HG02642 (cell line): ENCODE measurements at regions not wholly inside any gene's neighbourhood (a gene's known extent, or its start where the extent isn't known, plus 50 kb on each side); places are given as distances from the start of the nearest gene placed in this dataset.

Source experiments
- ATAC-seq: cut with Tn5 transposase; IDR thresholded peaks from one replicate; pipeline ENCODE4 v1.9.1; 2021; ENCODE audit warnings: mild to moderate bottlenecking; ENCODE audit not compliant: unreplicated experiment, poor library complexity

DNA sequence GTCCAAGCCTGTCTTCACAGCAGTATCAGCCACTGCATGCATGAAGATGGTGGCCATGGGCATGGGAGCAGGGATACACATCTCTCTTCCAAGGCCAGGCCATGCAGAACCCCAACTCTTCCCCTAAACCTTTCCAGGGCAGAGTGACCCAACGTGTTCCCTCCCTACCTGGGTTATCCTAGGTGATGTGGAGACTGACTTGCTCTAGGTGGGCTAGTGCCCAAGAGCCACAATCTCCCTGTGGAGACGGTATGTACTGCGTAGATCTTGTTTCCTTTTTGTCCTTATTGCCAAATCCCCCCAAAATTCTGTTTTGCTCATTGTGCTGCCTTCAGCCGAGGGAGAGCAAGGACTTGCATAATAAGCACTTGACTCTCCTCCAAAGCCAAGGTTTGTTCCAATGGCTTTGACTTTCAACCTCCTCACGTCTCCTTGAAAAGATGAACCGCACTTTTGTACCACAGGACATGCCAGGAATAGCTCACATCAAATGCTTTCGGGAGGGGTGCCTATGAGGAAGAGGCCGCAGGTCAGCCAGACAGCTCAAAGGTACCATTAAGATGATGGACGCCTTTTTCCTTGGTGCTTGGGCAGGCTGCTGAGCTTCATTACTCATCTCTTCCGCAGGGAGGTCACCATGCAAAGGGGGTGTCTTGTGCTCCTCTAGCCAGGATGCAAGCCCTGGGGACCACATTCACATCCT lies 76.2 kb upstream of the GLI2 start:
- ATAC-seq, result no peak

DNA sequence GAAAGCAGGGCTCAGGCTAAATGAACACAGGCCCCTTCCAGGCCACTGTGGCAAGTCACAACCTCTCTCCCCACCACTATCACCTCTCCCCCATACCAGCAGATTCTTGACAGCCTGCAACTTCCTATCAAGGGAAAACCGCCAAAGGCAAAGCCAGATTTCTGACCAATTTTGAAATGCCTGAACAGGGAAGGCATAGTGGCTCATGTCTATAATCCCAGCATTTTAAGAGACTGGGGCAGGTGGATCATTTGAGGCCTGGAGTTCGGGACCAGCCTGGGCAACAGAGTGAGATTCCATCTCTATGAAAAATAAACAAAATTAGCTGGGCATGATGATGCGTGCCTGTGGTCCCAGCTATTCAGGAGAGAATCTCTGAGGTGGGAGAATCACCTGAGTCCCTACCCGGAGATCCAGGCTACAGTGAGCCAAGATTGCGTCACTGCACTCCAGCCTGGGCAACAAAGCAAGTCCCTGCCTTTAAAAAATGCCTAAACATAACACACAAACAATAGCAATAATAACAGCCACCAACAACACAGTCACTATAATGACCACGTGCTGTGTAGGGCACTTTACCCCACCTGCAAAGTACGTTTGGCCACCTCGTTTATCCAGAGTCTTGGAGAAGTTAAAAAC lies 75.5 kb upstream of the GLI2 start:
- ATAC-seq, result no peak

DNA sequence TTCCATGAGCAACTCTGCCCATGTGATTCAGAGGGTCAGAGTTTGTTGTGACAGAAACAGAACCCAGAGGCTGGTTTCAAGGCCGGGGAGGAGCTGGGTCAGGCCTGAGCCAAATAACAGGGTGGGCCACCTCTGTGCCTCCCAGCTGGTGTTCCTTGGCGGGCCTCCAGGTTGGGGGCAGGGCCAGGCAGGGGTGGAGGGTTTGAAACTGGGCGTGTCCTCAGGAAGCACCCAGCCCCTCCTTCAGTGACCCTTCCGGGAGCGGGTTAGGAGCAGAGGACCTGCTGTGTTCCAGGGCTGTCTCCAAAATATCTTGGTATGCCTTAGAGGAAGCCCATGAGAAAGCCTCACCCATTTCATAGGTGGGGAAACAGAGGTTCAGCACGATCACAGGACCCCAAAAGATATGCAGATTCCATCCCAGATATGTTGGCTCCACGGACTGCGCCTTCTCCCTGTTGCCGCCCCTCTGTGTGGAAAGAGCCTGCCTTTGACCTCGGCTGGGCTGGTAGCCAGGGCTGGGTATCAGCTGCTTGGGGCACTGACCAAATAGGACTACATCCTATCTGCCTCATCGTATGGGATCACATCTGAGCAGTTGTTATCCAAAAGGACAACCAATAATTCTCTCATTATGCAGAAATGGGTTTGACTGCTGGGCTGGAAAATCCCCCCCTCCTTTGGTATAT lies 74.8 kb upstream of the GLI2 start:
- ATAC-seq, result no peak

DNA sequence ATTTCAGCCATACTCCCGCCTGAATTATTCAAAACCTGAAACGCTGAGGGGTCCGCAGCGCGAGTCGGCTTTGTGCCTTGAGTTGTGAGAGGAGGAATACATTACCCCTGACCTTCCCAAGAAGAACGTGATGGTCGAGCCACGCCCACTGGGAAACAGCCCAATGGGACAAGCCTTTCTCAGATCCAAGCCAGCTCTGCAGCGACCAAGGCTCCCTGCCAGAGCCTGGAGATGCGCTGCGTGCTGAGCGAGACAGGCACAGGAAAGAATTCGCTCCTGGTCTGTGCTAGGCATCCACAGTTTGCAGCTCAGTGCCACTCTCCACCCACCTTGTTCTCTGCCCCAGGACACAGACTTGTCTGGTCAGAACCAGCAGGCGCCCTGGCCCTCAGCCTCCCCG lies 74.1 kb upstream of the GLI2 start:
- ATAC-seq, result no peak

DNA sequence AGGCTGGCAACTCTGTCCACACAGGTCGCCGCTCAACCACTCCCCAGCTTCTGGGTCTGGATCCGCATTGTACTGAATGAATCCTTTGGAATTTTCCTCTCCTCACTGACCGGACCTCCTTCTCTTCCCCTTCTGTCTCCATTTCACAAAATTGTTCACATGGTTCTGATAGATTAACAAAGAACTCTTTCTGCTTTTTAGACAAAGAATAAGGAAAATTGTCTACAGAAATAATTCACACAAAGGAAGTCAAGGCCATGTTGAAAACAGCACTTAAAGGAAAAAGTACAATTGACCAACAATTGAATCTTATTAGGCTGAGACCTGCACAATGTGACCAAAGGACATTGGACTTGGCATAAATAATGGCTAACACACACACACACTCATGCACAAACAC lies 73.6 kb upstream of the GLI2 start:
- ATAC-seq, result no peak

DNA sequence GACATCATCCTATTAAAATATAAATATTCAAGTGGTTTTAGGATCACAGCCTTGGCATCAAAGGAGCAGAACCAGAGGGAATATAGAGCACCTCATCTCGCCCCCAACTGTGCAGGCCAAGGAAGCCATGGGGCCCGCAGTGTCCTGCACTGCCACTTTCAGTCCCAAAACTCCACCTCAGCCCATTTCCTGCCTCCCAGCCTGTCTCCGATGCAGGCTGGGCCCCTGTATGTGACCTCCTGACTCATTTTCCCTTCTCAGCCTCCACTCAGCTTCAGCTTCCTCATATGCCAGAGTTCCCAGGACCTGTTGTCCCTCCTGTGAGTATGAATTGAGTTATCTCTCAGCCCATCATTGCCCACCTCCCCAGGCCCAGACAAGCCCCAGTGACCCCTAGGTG lies 72.9 kb upstream of the GLI2 start:
- no peak for ATAC-seq

DNA sequence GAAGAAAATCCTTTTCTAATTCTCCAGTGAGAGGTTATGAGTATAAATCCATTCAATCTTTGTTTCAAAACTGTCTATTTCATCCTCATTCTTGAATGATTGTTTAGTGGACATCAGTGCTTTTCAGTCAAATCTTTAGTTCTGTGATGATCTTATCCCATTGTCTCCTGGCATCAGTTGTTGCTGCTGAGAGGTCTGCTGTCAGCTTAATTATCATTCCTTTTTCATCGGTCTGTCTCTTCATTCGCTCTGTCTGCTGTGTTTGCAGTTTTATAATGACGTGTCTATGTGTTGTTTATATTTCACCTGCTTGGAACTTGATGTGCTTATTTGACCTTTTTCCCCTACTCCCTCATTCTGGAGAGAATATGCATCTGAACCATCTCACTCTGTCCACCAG lies 69.2 kb upstream of the GLI2 start:
- ATAC-seq, result no peak

DNA sequence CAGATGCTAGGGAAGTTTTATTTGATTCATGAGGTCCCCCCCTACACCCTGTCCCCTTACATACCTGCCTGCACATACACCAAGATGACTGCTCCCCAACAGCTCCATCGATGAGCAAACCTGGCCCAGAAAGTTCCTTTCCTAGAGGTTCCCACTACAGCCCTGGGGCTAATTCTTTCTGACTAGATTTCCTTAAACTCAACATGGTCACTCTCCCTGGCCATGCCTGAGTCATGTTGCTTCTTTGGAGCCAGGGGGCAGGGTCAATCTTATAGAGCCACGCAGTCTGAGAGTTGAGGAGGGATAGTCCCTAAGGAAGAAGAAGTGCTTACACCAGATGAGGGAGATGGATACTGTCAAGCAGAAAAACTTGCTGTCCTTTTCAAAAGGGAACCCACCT lies 67.7 kb upstream of the GLI2 start:
- ATAC-seq, result no peak

DNA sequence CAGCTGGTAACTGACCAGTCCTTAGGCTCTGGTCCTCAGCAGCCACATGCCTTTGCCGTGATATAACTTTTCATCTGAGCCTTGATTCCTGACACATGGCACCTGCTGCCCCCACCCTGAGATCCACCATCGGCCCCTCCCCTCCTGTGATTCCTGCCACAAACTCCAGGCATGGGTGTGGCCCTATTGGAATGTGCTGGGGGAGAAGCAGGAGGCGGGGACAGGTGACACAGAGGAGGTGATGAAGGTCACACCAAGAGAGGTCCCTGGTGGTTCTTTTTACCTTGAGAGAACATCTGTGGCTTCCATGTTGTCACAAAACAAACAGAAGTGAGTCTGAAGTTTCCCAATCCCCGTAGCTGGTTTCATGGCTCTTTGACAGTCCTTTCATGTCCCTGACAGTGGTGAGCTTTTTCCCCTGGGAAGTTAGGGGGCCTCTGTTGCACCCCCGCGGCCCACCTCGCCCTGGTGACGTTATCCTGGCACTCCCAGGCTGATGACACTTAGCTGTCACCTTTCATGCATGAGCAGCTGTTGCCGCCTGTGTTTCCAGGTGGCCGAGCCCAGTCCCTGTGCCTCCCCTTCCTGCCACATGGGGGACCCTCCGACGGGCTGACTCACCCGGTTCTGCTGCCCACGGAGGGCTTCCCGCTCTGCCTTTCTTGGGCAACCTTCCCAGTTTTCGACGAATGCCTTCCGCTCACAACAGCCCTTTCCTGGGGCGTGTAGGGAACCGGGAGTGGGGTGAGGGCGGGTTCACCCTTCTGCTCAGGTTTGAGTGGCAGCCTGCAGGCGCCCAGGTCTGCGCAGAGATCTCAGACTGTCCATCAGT lies 66.3 kb upstream of the GLI2 start:
- peak; percentile 45 for ATAC-seq

DNA sequence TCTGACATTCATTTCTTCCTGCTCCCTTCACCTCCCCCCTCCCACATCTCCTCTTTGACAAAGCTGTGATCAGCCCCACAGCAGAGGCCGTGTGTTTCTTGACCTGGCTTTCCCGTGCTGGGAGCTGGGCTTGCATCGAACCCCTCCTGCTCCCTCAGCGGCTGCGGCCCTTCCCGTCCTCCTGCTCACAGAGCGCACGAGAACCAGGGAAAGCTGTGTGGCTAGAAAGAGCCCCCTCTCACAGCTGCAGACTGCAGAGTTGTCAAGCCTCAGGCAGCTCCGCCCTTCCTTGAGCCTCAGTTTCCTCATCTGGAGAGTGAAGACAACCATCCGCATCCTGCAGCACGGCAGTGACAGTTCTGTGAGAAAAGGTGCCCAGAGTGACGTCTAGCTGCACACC lies 65.7 kb upstream of the GLI2 start:
- ATAC-seq, result no peak

DNA sequence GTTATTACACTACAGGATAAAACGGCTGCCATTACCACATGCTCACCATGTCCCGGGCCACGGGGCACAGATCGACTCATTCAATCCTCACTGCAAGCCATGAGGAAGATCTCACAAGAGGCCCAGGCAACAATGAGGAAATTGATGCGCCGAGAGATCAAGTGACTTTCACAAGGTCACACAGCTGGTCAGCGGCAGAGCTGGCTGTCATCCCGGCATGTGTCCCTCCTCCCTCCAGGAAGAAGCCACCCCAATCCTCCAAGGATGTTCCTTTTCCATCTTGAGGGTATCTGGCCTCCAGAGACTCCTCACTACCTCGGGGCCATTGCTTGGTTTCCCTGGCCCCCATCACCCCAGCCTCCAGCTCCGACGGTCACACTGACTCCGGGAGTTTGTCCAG lies 65.3 kb upstream of the GLI2 start:
- no peak for ATAC-seq

DNA sequence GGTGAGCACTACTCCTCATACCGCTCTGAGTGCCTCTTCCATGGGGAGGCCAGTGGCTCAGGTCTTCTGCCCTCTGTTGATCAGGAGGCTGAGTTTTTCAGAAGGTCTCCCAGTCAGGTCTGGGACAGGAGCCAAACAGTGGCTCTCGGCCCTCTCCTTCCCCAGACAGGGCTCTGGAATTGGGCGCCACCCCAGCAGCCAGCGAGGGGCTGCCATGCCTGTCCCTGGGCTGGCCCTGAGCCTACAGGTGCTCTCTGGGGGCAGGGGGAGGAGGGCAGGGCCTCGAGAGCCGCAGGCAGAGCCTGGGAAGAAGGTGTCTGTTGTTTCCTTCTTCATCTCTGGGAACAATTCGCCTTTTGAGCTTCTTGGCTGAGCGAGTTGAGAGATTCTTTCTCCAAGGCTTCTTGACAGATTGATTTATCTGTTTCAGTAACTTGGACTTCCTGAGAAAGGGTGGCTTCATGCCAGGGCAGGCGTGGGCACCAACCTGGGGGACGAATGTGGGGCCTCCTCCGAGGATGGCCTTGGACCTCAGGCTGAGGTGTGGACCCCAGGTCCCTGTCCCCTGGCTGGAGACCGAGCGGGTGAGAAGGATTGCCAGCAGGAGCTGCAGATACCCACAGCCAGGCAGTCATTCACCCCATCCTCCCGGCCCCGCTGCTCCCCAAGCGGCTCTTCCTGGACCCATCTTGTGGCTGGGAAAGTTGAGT lies 64.7 kb upstream of the GLI2 start:
- ATAC-seq, result no peak

DNA sequence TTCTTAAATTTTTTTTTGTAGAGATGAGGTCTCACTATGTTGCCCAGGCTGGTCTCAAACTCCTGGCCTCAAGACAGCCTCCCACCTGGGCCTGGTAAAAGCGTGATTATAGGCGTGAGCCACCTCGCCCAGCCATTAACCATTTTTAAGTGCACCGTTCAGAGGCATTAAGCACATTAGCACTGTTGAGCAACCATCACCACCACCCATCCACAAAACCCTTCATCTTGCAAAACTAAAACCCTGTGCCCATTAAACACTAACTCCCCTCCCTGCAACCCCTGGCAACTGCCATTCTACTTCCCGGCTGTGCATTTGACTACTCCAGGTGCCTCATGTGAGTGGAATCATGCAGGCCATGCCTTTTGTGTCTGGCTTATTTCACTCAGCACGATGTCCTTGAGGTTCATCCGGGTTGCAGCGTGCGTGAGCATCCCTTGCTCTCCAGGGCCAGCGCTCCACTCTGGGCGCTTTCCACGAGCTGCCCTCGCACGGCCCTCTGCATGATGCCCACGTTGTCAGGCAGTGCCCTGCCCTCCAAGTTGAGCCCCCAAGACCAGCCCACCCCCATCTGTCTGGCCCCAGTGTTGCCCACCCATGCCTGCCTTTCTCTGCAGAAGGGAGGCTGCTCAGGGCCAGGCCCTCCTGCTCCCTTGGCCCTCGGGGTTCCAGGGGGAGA lies 63.0 kb upstream of the GLI2 start:
- no peak for ATAC-seq

DNA sequence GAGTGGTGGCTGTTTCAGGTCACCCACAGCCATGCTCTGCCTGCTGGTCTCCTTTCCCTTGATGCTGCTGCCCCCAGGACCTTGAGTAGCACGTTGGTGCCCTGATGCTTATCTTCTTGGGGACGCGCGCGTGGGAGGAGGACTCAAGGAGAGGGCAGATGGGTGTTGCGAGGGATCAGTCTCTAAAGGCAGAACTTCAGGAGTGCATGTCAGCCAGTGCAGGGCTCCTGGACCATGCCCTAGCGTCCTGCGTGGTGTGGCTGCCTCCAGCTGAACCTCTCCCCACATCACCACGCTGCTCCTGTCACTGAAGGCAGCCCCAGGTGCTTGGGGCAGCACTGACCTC lies 62.5 kb upstream of the GLI2 start:
- ATAC-seq, result no peak

DNA sequence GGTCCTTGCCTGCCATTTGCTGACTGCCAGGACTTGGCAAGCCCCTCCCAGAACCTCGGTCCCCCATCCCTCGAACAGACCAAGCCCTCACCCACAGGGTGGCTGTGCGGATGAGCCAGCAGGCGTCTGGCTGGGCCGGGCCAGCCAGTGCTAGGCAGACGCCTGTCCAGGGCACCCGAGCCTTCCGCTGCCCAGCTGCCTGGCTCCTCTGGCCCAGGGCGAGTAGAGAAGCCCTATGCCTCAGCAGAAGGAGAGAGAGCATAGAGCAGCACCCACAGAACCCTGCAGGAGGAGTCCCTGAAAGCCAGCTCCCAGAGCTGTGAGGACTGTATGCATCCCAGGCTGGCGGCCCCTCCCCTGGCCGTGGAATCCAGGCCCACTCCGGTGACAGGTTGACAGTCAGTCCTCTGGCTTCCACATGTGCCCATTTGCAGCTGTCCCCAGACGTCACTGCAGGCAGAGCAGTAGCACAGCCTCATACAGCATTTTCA lies 62.1 kb upstream of the GLI2 start:
- ATAC-seq, result no peak

DNA sequence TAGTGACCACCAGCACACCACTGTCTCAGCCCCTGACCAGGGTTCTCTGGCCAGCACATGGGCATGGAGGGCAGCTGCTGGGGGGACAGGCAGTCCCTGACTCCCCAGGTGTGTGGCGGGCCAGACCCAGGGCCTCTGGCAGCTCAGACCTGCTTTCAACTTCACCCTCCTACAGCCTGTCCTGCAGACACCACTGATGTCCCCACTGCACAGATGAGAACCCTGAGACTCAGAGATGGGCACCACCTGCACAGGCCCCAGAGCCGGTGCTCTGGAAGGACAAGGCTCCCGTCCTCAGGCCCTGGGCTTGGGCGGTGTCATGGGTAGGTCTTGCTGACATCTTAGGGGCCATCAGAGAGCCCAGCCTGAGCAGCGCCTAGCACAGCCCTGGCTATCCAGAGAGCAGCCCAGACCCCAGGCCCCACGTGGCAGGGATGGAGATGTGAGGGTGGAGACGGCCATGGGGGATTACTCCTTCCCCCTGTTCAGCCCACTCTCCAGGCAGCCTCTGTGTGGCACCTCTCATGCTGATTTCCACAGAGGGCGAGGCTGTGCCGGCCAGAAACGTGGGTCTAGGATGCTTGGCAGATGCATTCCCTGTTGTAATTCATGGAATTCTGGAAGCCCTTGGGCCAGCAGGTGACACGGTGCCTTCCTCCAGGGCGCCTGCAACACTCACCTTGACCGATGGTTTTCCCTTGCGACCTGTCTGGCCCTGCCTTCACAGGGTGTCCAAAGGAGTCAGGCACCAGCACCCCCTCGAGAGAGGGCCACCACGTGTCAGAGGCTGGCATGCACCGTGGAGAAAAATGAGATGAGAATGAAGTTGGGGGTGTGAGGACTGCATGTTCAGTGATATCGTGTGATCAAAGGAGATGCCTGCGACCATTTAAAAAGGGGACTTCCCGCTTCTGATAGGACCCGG lies 61.2 kb upstream of the GLI2 start:
- ATAC-seq, result no peak

DNA sequence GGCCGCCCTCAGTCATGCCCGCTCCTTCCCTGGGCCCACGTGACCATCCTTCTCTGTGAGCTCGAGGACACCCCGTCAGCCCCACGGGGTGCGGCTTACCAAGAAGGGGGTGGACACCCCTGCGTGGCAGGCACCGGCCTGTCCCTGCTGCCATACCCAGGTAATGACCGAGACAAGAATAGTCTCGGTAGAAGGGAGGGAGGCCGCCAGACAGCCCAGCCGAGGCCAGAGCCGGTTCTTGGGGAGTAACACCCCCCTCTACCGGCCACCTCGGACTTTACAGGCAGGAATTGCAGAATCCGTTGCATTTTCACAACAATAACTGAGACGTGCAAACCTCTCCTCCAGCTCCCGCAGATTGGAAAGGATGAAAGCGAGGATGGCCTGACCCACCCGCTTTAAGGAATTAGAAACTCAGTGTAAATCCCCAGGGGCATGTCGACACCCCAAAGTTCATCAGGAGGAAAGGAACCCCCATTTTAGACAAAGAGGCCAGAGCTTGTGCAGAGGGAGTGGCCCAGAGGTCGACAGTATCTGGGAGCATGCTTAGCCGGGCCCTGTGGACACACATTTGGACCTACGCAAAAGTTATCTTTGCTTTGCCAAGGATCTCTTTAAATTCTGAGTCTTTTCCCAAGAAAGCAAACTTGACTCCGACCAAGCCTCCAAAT lies 60.1 kb upstream of the GLI2 start:
- no peak for ATAC-seq

DNA sequence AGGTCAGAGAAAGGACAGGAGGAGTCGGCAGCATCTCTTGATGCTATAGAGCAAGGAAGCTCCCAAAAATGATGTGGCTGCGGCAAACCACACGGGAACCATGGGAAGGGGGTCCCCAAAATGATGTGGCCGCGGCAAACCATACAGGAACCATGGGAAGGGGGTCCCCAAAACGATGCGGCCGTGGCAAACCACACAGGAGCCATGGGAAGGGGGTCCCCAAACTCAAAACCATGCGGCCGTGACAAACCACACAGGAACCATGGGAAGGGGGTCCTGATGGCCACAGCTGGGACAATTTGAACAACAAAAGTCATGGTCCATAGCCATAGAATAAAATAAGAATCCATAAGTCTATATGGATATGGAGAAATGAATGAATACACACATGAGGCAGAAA lies 58.4 kb upstream of the GLI2 start:
- no peak for ATAC-seq
